HFFc6 (cell line): ENCODE measurements at regions not wholly inside any gene's neighbourhood (a gene's known extent, or its start where the extent isn't known, plus 50 kb on each side); places are given as distances from the start of the nearest gene placed in this dataset.

Experiments used
- DNase-seq: peaks from one replicate; pipeline ENCODE4 v3.0.0-alpha.2; 2018
- H3K27ac Mint-ChIP-seq: 2 replicates; pipeline ENCODE4 v1.8.0; 2020; ENCODE audit warnings: mild to moderate bottlenecking, mixed read lengths
- H3K27me3 Mint-ChIP-seq: 2 replicates; pipeline ENCODE4 v1.8.0; 2021; ENCODE audit warnings: mild to moderate bottlenecking, moderate library complexity, mixed read lengths; ENCODE audit not compliant: insufficient read depth
- H3K36me3 Mint-ChIP-seq: 2 replicates; pipeline ENCODE4 v1.8.0; 2021; ENCODE audit warnings: low read depth, mixed read lengths
- H3K4me1 Mint-ChIP-seq: 2 replicates; pipeline ENCODE4 v1.8.0; 2020; ENCODE audit warnings: low read depth, mixed read lengths
- H3K4me3 Mint-ChIP-seq: 2 replicates; pipeline ENCODE4 v1.8.0; 2020; ENCODE audit warnings: mild to moderate bottlenecking, moderate library complexity, mixed read lengths
- H3K9me3 Mint-ChIP-seq: 2 replicates; pipeline ENCODE4 v1.8.0; 2020; ENCODE audit warnings: mild to moderate bottlenecking, mixed read lengths
- CTCF ChIP-seq: fragments of 200-600 bp; sonication (generic); IDR thresholded peaks from 2 replicates; pipeline ENCODE4 v1.5.0; 2021; ENCODE audit warnings: antibody characterized with exemption, mild to moderate bottlenecking

- Mint-ChIP-seq H3K27ac (no peak overlapping the region), H3K27me3 (peaks cover 29% of the 10 kb centered on the region)
- TF ChIP-seq CTCF, result no peak
Observed at GRCh38 chr10:78553792-78554191, 515.0 kb upstream of the ZMIZ1 start.

GRCh38 chr10:78555128-78555527 lies 513.6 kb upstream of the ZMIZ1 start:
- Mint-ChIP-seq H3K36me3 (no peaks in the 10 kb centered on the region), H3K4me1 (no peaks in the 10 kb centered on the region), H3K27ac (no peak overlapping the region), H3K9me3 (no peaks in the 10 kb centered on the region), H3K27me3 (peaks cover 28% of the 10 kb centered on the region), H3K4me3 (no peak overlapping the region)
- no peak for DNase-seq
- no peak for TF ChIP-seq CTCF

More at GRCh38 chr10:78553792-78554191, 515.0 kb upstream of the ZMIZ1 start:
- no peaks in the 10 kb centered on the region for H3K9me3 Mint-ChIP-seq
- DNase-seq, result no peak
- no peaks in the 10 kb centered on the region for H3K36me3 Mint-ChIP-seq
- H3K4me3 Mint-ChIP-seq, result no peak overlapping the region
- no peaks in the 10 kb centered on the region for H3K4me1 Mint-ChIP-seq

GRCh38 chr10:78556705-78557432 lies 511.9 kb upstream of the ZMIZ1 start:
- H3K36me3 Mint-ChIP-seq, result no peaks in the 10 kb centered on the region
- H3K9me3 Mint-ChIP-seq, result no peaks in the 10 kb centered on the region
- no peak for DNase-seq
- TF ChIP-seq CTCF, result no peak
- H3K4me3 Mint-ChIP-seq, result no peak overlapping the region
- no peak overlapping the region for H3K27ac Mint-ChIP-seq
- peaks cover 2% of the 10 kb centered on the region for H3K4me1 Mint-ChIP-seq
- peaks cover 27% of the 10 kb centered on the region for H3K27me3 Mint-ChIP-seq

GRCh38 chr10:78557433-78557925 lies 511.3 kb upstream of the ZMIZ1 start:
- H3K4me3 Mint-ChIP-seq, result no peak overlapping the region
- no peaks in the 10 kb centered on the region for H3K36me3 Mint-ChIP-seq
- peaks cover 23% of the 10 kb centered on the region for H3K27me3 Mint-ChIP-seq
- H3K27ac Mint-ChIP-seq, result no peak overlapping the region
- H3K9me3 Mint-ChIP-seq, result no peaks in the 10 kb centered on the region
- TF ChIP-seq CTCF, result no peak
- DNase-seq, result no peak
- peaks cover 8% of the 10 kb centered on the region for H3K4me1 Mint-ChIP-seq

- Mint-ChIP-seq H3K27me3 (peaks cover 26% of the 10 kb centered on the region), H3K4me3 (no peak overlapping the region), H3K9me3 (no peaks in the 10 kb centered on the region), H3K4me1 (peaks cover 18% of the 10 kb centered on the region), H3K27ac (no peak overlapping the region), H3K36me3 (no peaks in the 10 kb centered on the region)
- TF ChIP-seq CTCF, result no peak
- DNase-seq, result no peak
Observed at GRCh38 chr10:78559661-78560340, 509.0 kb upstream of the ZMIZ1 start.
